NK-92 treated with Interleukin-12 subunit alpha and Interleukin-12 subunit beta, amount 100 ng/mL, for 24 hours (cell line): ENCODE measurements at regions not wholly inside any gene's neighbourhood (a gene's known extent, or its start where the extent isn't known, plus 50 kb on each side); places are given as distances from the start of the nearest gene placed in this dataset.

Experiments used
- DNase-seq: peaks from one replicate; lab custom pipeline; 2025; lab: John Stamatoyannopoulos, UW

- no peak for DNase-seq
Measured at GRCh38 chr2:196442211-196442610, 197.3 kb upstream of the CCDC150 start.

DNA sequence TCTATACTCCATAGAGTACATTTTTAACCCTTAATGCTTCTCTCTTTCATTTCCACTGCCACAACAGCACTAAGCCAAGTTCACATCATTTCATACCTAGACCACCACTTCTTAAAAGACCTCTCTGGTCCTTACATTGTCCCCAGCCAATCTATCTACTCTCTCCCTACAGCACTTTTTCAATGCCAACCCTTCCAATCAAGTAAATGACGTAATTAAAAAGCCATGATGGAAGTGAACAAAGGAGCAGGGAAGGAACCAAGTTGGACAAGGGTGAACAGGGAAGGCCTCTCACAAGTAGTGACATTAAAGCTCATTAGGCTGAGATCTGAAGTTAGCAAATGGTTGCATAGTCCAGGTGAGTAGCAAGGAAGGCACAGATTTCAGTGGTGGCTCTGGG is 195.1 kb upstream of the CCDC150 start:
- DNase-seq = no peak

GRCh38 chr2:196445991-196446390 is 193.5 kb upstream of the CCDC150 start:
- no peak for DNase-seq

GRCh38 chr2:196448407-196449079 is 191.0 kb upstream of the CCDC150 start:
- DNase-seq = no peak

- no peak for DNase-seq
Measured at GRCh38 chr2:196449083-196449482, 190.4 kb upstream of the CCDC150 start.

DNA sequence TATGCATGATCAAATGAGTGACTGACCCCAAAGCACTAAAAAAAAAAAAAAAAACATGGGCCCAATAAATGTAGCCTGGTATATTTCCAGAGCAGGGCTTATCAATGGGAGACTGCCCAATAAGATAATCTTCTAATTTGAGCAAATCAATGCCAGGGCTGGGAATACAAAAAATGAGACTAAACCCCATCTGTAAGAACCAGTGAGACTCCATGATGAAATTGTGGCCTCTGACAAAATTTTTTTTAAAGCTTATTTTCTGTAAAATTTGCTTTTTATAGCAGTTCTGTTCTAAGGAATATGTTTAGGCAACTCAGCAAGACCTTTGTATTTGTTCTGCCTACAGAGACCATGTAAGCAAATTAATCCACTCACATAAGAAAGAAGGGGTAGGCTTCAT is 186.8 kb upstream of the CCDC150 start:
- DNase-seq = no peak

- peak; percentile 2 for DNase-seq
Measured at GRCh38 chr2:196453613-196454047, 185.9 kb upstream of the CCDC150 start.

DNA sequence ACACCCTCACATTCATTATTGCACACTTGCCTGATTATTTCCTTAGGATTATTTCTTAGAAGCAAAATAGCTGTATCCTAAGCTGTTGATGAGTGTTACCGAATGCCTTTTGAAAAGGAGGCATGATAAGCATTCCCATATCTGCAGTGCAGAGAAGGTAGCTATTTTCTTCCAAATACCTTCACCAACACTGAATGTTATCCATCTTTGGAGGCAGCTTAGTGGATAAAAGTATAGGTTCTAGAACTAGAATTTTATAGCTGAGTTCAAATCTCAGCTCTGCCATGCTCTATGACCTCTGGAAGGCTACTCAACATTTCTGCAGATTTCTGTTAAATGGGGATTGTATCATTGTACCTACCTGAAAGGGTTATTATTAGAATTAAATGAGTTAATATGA is 185.0 kb upstream of the CCDC150 start:
- DNase-seq = no peak

GRCh38 chr2:196459539-196459938 is 180.0 kb upstream of the CCDC150 start:
- no peak for DNase-seq

DNA sequence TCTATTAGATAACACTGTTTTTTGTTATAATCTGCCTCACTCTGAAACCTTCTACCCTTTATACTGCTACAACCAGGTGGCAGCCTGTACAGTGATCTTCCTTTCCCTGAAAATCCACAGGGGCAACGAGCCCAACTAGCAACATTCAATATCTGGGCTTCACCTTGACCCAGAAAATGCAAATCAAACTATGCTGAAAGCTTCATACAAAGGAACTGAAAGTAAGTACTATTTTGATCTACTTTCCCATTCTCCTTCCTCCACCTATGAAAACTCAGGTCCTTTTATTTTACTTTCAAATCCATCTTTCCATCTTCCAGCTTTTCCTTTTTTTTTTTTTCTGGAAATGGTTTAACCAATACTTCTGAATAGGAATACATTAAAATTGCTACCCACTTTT is 175.8 kb upstream of the CCDC150 start:
- DNase-seq = no peak

DNA sequence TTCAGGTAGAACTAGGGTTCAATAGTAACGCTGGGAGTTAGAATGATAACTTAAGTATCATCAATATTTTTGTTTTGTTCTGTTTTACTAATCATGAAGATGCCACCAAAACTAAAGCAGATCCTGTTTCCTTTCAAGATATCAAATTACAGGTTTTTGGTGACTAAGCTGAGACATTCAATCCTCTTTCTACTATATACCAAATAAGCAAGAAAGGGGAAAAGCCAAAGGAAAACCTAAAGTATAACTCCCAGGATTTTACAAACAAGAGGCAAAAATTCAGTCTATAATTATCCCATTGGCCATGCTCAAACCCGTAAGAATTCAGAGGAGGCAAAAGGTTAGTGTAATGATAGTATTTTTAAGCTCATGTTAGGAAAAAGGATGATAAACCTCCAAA is 175.2 kb upstream of the CCDC150 start:
- DNase-seq = no peak

DNA sequence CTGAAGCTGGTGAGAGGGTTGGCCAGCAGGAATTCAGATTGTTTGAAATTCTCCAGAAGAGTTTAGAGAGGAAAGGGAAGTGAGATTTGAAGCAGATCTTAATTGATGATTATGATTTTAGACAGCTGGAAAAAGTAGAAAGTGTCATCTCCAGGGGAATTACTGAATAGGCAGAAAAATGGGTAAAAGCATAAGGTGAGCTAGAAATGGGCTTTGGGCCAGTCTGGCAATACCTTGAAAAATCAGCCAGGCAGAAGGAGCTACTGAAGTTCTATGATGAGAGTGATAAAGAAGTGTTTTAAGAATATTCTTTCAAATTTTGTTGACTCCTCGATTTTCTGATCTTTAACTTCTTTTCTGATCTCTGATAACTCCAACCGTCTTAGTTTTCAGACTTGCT is 172.9 kb upstream of the CCDC150 start:
- no peak for DNase-seq

DNA sequence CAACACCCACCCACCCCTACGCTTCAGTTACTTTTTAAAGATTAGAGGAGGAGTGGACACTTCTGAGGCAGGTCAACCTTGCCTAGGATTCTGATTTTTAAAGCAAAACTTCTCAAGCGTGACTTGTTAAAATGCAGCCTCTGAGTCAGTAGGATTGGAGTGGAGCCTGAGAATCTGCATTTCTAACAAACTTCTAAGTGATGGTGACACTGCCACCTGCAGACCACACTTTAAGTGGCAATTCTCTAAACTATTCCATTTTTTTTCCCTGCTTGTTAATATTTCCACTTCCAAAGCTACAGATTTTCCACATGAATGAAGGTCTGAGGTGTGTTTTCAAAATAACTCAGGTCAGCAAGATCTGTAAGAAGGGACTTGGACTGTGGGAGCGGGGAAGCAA is 171.1 kb upstream of the CCDC150 start:
- DNase-seq = no peak

DNA sequence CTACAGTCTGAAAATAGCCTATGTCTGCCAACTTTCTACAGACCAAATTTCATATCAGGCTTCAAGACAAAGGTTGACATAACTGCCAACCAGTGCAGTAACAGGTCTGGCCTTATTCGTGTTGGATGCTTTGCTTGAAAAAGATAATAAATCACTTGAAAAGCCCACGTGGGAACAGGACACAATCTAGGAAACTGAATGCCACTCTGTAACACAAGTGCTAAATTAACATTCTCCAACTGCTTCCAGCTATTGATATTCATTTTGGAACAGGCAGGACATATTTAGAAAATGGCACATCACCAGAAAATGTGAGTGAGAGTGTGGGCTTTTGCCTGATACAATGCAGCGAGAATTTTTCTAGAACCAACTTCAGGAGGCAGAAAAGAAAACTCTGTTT is 165.9 kb upstream of the CCDC150 start:
- DNase-seq = no peak

- DNase-seq = no peak
Measured at GRCh38 chr2:196475611-196476010, 163.9 kb upstream of the CCDC150 start.

GRCh38 chr2:196478588-196478987 is 160.9 kb upstream of the CCDC150 start:
- no peak for DNase-seq

DNA sequence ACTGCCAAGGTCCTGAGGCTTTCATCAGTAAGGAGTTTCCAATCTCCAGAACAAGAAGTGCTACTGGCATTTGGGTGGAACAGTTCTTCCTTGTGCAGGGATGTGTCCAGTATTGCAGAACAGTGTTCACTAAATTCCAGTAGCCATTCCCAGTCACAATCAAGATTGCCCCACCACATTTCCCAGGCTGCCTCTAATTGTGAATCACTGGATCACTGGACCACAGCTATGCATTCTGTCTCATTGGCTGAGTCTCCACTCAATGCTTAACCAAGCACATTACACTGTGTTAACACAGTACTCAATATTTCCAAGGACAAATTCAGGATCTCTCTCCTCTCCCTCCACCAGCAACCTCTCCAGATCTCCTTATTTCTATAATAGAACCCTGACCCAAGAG is 160.2 kb upstream of the CCDC150 start:
- no peak for DNase-seq

DNA sequence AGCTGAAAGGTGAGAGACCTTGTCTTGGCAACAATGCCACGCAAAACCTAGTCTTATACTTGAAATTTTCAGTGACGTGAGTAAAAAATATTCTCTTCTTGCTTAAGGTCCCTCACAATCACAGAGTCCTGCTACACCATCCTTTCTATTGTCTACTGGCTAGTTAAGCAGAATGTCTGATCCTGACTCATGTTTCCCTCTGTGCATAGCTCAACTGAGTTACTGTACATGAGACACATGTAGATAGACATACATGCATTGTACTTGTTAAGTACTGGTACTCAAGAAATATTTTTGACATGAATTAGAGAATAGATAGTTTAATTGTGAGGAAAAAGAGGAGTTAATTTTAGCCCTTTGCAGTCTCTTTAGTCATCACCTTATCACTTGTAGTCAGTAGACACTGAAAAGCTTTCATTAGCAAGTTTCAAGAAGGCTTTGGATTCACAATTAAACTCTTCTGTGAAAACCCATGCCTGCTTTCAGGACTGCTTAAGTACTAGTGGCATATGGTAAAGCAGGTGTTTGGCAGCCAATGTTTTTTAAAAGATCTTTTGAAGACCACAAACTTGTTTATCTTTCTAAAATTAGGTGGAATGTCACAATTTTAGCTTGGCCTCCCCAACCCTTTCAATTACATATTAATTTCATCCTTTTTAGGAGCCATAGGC is 158.7 kb upstream of the CCDC150 start:
- no peak for DNase-seq

DNA sequence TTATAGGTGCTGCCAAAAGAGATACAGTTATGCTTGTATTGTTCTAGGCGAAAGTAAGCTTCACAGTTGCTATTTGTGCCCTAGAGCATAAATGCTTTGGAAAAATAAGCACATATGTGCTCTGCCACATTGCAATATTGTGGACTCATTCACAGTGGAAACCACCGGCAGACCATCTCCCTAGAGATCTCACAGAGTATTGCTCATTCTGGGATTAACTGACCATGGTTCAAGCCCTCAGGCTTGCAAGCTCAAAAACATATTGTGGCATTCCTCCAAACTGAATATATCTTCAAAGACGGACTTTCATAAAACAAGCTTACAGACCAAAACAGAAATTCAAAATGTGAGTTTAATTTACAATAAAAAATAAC is 158.2 kb upstream of the CCDC150 start:
- DNase-seq = no peak

DNA sequence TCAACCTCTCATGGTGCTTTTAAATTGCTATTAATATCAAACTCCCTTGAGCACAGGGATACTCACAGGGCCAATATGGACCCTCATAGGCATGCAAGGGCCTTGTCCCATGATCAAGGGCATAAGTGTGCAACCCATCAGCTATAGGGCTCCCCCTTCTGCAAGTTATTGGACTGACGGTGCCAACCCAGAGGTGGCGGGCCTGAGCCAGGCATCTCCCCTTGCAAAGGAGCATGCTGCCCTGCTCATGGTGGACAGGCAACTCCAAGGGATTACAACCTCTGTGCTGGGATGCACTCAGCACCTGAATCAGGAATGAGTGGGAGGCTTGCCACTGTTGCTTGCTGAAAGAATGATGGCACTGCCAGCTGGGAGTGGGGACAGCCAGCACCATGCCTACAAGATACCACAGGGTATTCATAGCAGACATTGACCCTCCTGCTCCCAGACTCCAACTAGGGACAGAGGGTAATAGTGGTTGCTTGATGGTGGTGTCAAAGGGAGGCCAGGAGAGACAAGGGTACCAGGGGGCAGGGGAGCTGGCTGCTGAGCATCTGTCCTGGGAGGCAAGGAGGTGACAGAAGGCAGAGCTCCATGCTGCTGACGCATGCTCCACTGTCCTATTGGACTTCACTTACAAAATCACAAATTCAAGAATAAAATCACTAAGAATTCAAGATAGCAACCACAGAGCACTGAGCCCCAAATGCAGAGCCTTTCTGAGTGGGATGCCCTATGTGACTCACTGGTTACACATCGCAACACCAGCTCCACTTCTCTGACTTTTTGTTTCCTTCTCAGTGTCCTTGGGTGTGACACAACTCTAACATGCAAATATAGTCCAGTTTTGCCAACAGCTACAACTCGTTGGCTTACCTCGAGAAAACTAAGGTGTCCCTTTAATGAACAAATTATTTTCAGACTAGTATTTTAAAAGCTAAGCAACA is 157.1 kb upstream of the CCDC150 start:
- no peak for DNase-seq

DNA sequence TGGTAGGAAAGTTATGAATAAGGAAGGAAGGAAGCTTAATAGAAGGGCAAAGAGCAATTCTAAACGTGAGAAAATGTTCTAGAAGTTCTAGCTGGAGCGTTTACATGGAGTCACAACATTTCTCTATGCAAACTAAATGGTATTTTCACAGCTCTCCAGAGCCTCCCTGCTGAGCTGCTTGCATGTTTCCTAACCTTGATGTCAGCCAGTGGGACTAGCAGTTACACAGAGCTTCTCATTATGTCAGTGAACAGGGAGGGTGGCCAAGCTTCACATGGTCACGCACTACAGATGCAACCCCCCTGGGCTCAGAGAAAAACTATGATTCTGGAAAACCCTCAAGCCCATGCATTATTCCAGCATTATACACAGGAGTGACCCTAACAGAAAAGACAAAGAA is 153.4 kb upstream of the CCDC150 start:
- no peak for DNase-seq

DNA sequence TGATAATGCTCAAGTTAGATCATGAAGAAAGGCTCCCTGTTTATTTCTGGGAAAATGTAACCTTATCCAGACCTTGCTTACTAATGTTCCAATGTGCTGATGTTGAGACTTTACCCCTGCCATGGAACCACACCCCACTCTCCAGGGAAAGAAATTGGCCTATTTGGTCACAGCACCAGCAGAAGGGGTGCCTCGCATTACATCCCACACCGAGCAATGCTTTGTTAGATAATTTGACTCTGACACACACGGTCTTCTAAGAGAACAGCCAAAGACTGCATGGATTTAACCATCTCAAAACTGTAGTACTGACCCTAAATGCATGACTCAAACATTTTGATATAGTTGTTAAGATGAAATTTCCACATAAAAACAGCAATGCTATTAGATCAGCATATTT is 152.1 kb upstream of the CCDC150 start:
- no peak for DNase-seq

GRCh38 chr2:196489371-196489770 is 150.1 kb upstream of the CCDC150 start:
- DNase-seq = no peak
